Choroid plexus epithelial cell (primary cell): ENCODE measurements at regions not wholly inside any gene's neighbourhood (a gene's known extent, or its start where the extent isn't known, plus 50 kb on each side); places are given as distances from the start of the nearest gene placed in this dataset.

Experiments used
- DNase-seq: peaks from one replicate; pipeline ENCODE4 v3.0.0-alpha.2; 2010; ENCODE audit warnings: low read depth
- H3K4me3 ChIP-seq: 2 replicates; pipeline ENCODE4 v1.5.1; 2011; ENCODE audit warnings: low read depth, mild to moderate bottlenecking, control low read depth, low read length, moderate library complexity
- CTCF ChIP-seq: conservative IDR thresholded peaks from 2 replicates; pipeline ENCODE4 v1.5.1; 2011; ENCODE audit warnings: low read depth, mild to moderate bottlenecking, control low read depth, inconsistent platforms, low read length, moderate library complexity

GRCh38 chr3:166199491-166199890 is 362.3 kb upstream of the BCHE start:
- TF ChIP-seq CTCF, result no peak
- no peak overlapping the region for H3K4me3 ChIP-seq
- no peak for DNase-seq

- TF ChIP-seq CTCF, result no peak
- DNase-seq, result no peak
- H3K4me3 ChIP-seq, result no peak overlapping the region
These were observed 358.6 kb upstream of the BCHE start for GRCh38 chr3:166195808-166196207.

- DNase-seq, result no peak
- no peak overlapping the region for H3K4me3 ChIP-seq
- TF ChIP-seq CTCF, result no peak
These were observed 354.2 kb upstream of the BCHE start for GRCh38 chr3:166191411-166191810.

- DNase-seq, result peak; percentile 2
- TF ChIP-seq CTCF, result no peak
- no peak overlapping the region for H3K4me3 ChIP-seq
These were observed 353.1 kb upstream of the BCHE start for GRCh38 chr3:166190360-166190759.

- no peak for DNase-seq
- TF ChIP-seq CTCF, result no peak
- H3K4me3 ChIP-seq, result no peak overlapping the region
These were observed 350.0 kb upstream of the BCHE start for GRCh38 chr3:166187237-166187636.

- no peak for DNase-seq
- no peak overlapping the region for H3K4me3 ChIP-seq
- no peak for TF ChIP-seq CTCF
These were observed 348.8 kb upstream of the BCHE start for GRCh38 chr3:166186003-166186402.

GRCh38 chr3:166177130-166177529 is 339.9 kb upstream of the BCHE start:
- no peak for TF ChIP-seq CTCF
- no peak for DNase-seq
- H3K4me3 ChIP-seq, result no peak overlapping the region
